SHP77 treated with DMSO at 0.1 percent for 48 hours (cell line): ENCODE measurements at regions not wholly inside any gene's neighbourhood (a gene's known extent, or its start where the extent isn't known, plus 50 kb on each side); places are given as distances from the start of the nearest gene placed in this dataset.
"Not testable (repeated sequence)": the region's sequence is repeated elsewhere in the genome, so short reads cannot be mapped to it uniquely, and the experiment has no call there.

Source experiments
- DNase-seq: peaks from one replicate; lab custom pipeline; 2025; lab: John Stamatoyannopoulos, UW

GRCh38 chr1:245102149-245102548, 52.6 kb upstream of the KIF26B start:
- DNase-seq = not testable (repeated sequence)

- DNase-seq = no peak
Measured at GRCh38 chr1:245099401-245099800, 55.4 kb upstream of the KIF26B start.

- DNase-seq = no peak
Measured at GRCh38 chr1:245098924-245099323, 55.9 kb upstream of the KIF26B start.

- DNase-seq = no peak
Measured at GRCh38 chr1:245096311-245097066, 58.3 kb upstream of the KIF26B start.

GRCh38 chr1:245095903-245096302, 58.9 kb upstream of the KIF26B start:
- no peak for DNase-seq

GRCh38 chr1:245094954-245095353, 59.8 kb upstream of the KIF26B start:
- no peak for DNase-seq

GRCh38 chr1:245094092-245094491, 60.7 kb upstream of the KIF26B start:
- no peak for DNase-seq

- no peak for DNase-seq
Measured at GRCh38 chr1:245092638-245092976, 62.2 kb upstream of the KIF26B start.

- peak; percentile 13 for DNase-seq
Measured at GRCh38 chr1:245091818-245092637, 62.8 kb upstream of the KIF26B start.

GRCh38 chr1:245091171-245091621, 63.6 kb upstream of the KIF26B start:
- no peak for DNase-seq

- no peak for DNase-seq
Measured at GRCh38 chr1:245090491-245091090, 64.2 kb upstream of the KIF26B start.

GRCh38 chr1:245087723-245088122, 67.1 kb upstream of the KIF26B start:
- DNase-seq = no peak

- no peak for DNase-seq
Measured at GRCh38 chr1:245086389-245086969, 68.3 kb upstream of the KIF26B start.

GRCh38 chr1:245085508-245086095, 69.2 kb upstream of the KIF26B start:
- DNase-seq = no peak

- no peak for DNase-seq
Measured at GRCh38 chr1:245084551-245084950, 70.2 kb upstream of the KIF26B start.

- no peak for DNase-seq
Measured at GRCh38 chr1:245079021-245079609, 75.7 kb upstream of the KIF26B start.

GRCh38 chr1:245074898-245075297, 79.9 kb upstream of the KIF26B start:
- no peak for DNase-seq

GRCh38 chr1:245074232-245074747, 80.5 kb upstream of the KIF26B start:
- DNase-seq = no peak

- DNase-seq = no peak
Measured at GRCh38 chr1:245070836-245071615, 83.8 kb upstream of the KIF26B start.

GRCh38 chr1:245067257-245067656, 87.5 kb upstream of the KIF26B start:
- no peak for DNase-seq
